MCF 10A (cell line): ENCODE measurements at regions not wholly inside any gene's neighbourhood (a gene's known extent, or its start where the extent isn't known, plus 50 kb on each side); places are given as distances from the start of the nearest gene placed in this dataset.

Experiments used
- BruUV-seq: library from RNA; stranded (reverse); fragments of 400-500 nt; replicated peaks from 2 replicates; lab custom pipeline; 2021; lab: Mats Ljungman, UMichigan
- CTCF ChIA-PET: fragments of 300-600 bp; sonication (Branson Sonifier 250); formaldehyde crosslinking; extraction: SDS; loops from one replicate; lab custom pipeline; 2021; ENCODE audit warnings: antibody characterized with exemption, inconsistent platforms; lab: Yijun Ruan, JAX
- POLR2A ChIA-PET: fragments of 300-600, 350-650 bp; sonication (Branson Sonifier 250); formaldehyde crosslinking; extraction: SDS; loops from one replicate; lab custom pipeline; 2020; ENCODE audit warnings: antibody characterized with exemption, inconsistent platforms; lab: Yijun Ruan, JAX
- DNase-seq: peaks from one replicate; pipeline ENCODE4 v3.0.0-alpha.2; 2018; ENCODE audit not compliant: unreplicated experiment
- H3K27ac Mint-ChIP-seq: one replicate; pipeline ENCODE4 v1.8.0; 2022; ENCODE audit warnings: mild to moderate bottlenecking, low read depth, mixed read lengths; ENCODE audit not compliant: unreplicated experiment
- H3K27me3 Mint-ChIP-seq: one replicate; pipeline ENCODE4 v1.8.0; 2022; ENCODE audit warnings: mixed read lengths; ENCODE audit not compliant: insufficient read depth, unreplicated experiment
- H3K36me3 Mint-ChIP-seq: one replicate; pipeline ENCODE4 v1.8.0; 2022; ENCODE audit warnings: mild to moderate bottlenecking, moderate library complexity, mixed read lengths; ENCODE audit not compliant: insufficient read depth, unreplicated experiment
- H3K4me1 Mint-ChIP-seq: one replicate; pipeline ENCODE4 v1.8.0; 2022; ENCODE audit warnings: mixed read lengths; ENCODE audit not compliant: insufficient read depth, unreplicated experiment
- H3K4me3 Mint-ChIP-seq: one replicate; pipeline ENCODE4 v1.8.0; 2022; ENCODE audit warnings: mild to moderate bottlenecking, moderate library complexity, mixed read lengths; ENCODE audit not compliant: unreplicated experiment
- H3K9me3 Mint-ChIP-seq: one replicate; pipeline ENCODE4 v1.8.0; 2022; ENCODE audit warnings: mixed read lengths; ENCODE audit not compliant: unreplicated experiment
- intact Hi-C: fragments of 100-400 bp; cut with micrococcal nuclease; formaldehyde crosslinking; loops from 2 replicates; pipeline ENCODE4 v1.14.1; 2022
- TF ChIP-seq, protein P1 (sequence below): fragments of 200-600 bp; IDR thresholded peaks from one replicate; pipeline ENCODE4 v1.8.0; 2022; ENCODE audit warnings: antibody characterized with exemption, mild to moderate bottlenecking; ENCODE audit not compliant: unreplicated experiment

DNA sequence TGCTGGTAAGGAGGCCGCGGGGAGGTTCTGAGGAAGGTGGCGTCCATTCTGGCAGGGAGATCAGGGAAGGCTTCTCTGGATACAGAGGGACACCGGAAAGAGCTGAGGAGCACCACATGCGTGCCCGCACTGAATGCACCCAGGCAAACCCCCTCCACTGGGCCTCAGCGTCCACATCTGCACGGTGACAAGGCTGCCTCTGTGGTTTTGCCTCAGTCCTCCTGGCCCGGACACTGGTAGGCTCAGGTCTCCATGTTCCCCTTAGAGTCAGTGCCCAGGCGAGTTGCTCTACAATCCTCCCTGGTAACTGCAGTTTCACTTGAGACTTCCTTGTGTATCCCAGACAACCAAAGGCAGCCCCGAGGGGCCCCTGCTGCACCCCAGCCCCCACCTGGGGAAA, 173.3 kb downstream of the MELK start:
- Mint-ChIP-seq H3K36me3 (no peaks in the 10 kb centered on the region), H3K27ac (no peak overlapping the region), H3K4me1 (no peaks in the 10 kb centered on the region), H3K9me3 (no peaks in the 10 kb centered on the region), H3K27me3 (peaks cover 86% of the 10 kb centered on the region), H3K4me3 (no peak overlapping the region)
- BruUV-seq = no TSS peak
- intact Hi-C loops = no loop called here
- CTCF ChIA-PET = interaction anchor here (0.8 kb wide), 1 partner anchor 17 kb away, joined by 3 read pairs; no protein-coding TSS in a partner anchor
- TF ChIP-seq, protein P1, sequence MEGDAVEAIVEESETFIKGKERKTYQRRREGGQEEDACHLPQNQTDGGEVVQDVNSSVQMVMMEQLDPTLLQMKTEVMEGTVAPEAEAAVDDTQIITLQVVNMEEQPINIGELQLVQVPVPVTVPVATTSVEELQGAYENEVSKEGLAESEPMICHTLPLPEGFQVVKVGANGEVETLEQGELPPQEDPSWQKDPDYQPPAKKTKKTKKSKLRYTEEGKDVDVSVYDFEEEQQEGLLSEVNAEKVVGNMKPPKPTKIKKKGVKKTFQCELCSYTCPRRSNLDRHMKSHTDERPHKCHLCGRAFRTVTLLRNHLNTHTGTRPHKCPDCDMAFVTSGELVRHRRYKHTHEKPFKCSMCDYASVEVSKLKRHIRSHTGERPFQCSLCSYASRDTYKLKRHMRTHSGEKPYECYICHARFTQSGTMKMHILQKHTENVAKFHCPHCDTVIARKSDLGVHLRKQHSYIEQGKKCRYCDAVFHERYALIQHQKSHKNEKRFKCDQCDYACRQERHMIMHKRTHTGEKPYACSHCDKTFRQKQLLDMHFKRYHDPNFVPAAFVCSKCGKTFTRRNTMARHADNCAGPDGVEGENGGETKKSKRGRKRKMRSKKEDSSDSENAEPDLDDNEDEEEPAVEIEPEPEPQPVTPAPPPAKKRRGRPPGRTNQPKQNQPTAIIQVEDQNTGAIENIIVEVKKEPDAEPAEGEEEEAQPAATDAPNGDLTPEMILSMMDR = no peak
- POLR2A ChIA-PET = interaction anchor here (0.6 kb wide), 1 partner anchor 55 kb away, joined by 3 read pairs; no protein-coding TSS in a partner anchor
- DNase-seq = no peak

DNA sequence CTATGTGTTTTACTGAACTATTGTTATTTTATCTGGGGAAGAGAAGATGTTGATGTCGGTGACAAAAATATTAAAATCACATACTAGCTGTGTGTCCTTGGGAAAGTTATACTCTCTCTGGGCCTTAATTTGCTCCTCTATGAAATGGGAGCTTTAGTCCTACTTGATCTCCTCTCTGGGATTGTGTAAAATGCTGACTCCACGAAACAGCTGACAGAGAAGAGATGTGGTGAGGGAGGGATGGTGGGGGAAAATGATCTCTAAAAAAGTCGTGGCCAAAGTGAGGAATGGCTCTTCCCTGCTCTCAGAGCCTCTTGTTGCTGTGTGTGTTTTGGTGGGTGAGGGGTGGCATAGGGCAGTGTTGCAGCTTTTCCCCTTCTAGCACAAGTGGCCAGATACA, 173.7 kb downstream of the MELK start:
- Mint-ChIP-seq H3K27me3 (peaks cover 90% of the 10 kb centered on the region), H3K27ac (no peak overlapping the region), H3K4me3 (no peak overlapping the region), H3K9me3 (no peaks in the 10 kb centered on the region), H3K36me3 (no peaks in the 10 kb centered on the region), H3K4me1 (no peaks in the 10 kb centered on the region)
- no peak for DNase-seq
- ChIA-PET POLR2A (interaction anchor here (0.6 kb wide), 1 partner anchor 54 kb away, joined by 3 read pairs; no protein-coding TSS in a partner anchor), CTCF (interaction anchor here (0.8 kb wide), 1 partner anchor 18 kb away, joined by 3 read pairs; no protein-coding TSS in a partner anchor)
- BruUV-seq = no TSS peak
- TF ChIP-seq, protein P1 = no peak
- intact Hi-C loops = no loop called here

DNA sequence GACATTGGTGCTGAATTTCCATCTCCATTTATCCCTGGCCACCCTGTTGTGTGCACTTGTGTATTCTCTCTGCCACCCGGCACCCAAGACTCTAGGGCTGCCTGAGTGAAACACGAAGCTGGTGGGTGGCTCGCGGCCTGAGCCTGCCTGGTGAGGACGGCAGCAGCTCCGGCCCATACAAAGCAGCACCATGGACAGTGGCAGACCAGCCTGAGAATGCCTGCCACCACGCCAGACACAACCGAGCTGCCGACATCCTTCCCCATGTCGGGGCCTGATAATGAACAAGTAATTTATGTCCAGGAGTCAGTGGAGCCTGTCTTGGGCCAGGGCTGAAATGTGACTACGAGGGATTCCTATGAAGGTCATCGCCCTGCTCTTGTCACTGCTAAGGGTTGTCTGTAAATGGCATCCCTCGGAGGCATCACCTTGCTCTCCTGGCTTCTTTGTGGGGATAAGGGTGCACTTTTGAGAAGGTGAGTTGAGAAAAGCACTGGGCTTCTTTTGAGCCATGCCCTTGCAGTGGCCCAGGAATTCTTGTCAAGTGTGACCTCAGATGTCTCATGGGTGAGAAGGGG, 175.7 kb downstream of the MELK start:
- TF ChIP-seq, protein P1 = no peak
- intact Hi-C loops = loop anchor here (2.0 kb wide), 1 partner anchor 24 kb away; no protein-coding TSS in a partner anchor
- no peak overlapping the region for H3K4me3 Mint-ChIP-seq
- DNase-seq = peak; percentile 54
- H3K9me3 Mint-ChIP-seq = no peaks in the 10 kb centered on the region
- H3K27ac Mint-ChIP-seq = no peak overlapping the region
- H3K4me1 Mint-ChIP-seq = no peaks in the 10 kb centered on the region
- POLR2A ChIA-PET = no interaction called here
- no TSS peak for BruUV-seq
- no peaks in the 10 kb centered on the region for H3K36me3 Mint-ChIP-seq
- CTCF ChIA-PET = interaction anchor here (0.9 to 1.1 kb wide), 2 partner anchors 51 to 667 kb away, joined by 3 read pairs; no protein-coding TSS in a partner anchor
- H3K27me3 Mint-ChIP-seq = peaks cover 90% of the 10 kb centered on the region

DNA sequence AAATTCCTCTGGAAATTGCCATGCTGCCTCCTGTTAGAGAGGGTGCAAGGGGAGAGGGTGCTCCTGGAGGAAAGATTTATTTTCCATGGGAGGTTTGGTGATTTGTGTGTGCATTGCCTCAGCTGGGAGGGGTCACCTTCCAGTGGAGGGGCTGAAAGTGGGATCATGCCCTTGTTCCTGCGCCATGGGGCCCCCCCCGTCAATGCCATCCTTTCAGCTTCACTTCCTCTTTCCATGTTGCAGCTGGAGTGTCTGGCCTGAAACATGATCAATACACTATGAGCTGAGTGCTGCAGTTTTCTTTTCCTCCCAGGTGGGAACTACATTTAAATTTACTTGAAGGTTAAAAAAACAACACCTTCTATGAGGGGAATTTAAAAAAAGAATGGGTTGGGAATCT, 176.8 kb downstream of the MELK start:
- intact Hi-C loops = loop anchor here (2.0 kb wide), 1 partner anchor 23 kb away; no protein-coding TSS in a partner anchor
- no peak overlapping the region for H3K4me3 Mint-ChIP-seq
- no peak for DNase-seq
- H3K27ac Mint-ChIP-seq = no peak overlapping the region
- ChIA-PET CTCF (interaction anchor here (0.8 to 1.1 kb wide), 2 partner anchors 17 to 666 kb away, joined by 3 read pairs; no protein-coding TSS in a partner anchor), POLR2A (no interaction called here)
- H3K4me1 Mint-ChIP-seq = no peaks in the 10 kb centered on the region
- H3K9me3 Mint-ChIP-seq = no peaks in the 10 kb centered on the region
- H3K36me3 Mint-ChIP-seq = no peaks in the 10 kb centered on the region
- H3K27me3 Mint-ChIP-seq = peaks cover 91% of the 10 kb centered on the region
- no TSS peak for BruUV-seq
- TF ChIP-seq, protein P1 = no peak
